HG02885 (cell line): ENCODE measurements at regions not wholly inside any gene's neighbourhood (a gene's known extent, or its start where the extent isn't known, plus 50 kb on each side); places are given as distances from the start of the nearest gene placed in this dataset.

Source experiments
- ATAC-seq: cut with Tn5 transposase; IDR thresholded peaks from one replicate; pipeline ENCODE4 v1.9.1; 2021; ENCODE audit warnings: mild to moderate bottlenecking; ENCODE audit not compliant: unreplicated experiment, poor library complexity

DNA sequence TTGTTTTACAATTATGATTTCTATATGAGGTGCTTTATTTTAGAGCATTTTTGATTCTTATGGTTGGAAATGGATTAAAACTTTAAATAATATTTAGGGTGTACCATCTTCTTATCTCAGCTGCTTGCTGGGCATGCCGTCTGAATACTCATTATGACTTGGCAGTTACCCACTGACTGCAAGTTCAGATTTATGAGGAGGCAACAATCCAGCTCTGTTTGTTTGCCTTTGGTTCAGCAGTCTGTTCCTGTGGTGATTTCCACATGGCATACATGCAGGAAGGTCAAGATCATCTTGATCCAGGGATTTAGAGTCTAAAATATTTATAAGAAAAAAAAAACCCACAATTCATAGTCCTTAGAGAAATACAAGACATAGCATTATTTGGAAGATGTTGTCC is 1254.5 kb upstream of the NUDT12 start:
- ATAC-seq = no peak

DNA sequence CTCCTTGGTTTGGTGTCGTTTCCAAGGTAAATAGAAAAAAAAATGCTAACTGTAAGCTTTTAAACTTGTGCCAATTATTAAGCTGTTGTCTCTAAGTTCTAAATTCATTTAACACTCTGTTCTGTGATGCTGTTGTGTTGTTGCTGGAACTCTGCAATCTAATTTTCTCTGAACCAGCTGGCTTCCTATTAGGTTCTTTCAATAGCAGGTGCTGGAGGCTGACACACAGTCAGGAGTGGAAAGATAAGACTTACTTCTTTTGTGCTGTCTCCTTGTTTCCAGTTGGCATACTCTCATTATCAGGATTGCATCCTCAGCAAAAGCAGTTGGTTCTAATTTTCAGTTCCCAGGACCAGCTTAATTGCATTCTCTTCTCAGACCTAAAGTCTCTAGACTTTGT is 1252.6 kb upstream of the NUDT12 start:
- no peak for ATAC-seq

- ATAC-seq = peak; percentile 51
Observed at GRCh38 chr5:104800440-104801048, 1238.0 kb upstream of the NUDT12 start.

DNA sequence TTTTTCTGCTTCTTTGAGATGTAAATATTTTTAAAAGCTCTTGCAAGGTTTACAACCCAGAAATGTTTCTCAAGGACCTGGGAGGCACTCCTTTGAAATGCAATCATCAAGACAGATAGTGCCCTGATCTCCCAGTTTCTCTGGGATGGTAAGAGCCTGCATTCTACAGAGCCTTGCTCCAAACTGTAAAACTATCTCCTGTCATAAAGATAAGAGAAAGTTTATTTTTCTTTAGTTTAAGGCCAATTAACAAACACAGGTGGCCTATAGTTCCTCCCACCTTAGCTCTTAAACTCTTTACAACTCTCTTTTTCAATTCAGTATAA is 1231.1 kb upstream of the NUDT12 start:
- no peak for ATAC-seq

GRCh38 chr5:104793031-104793754 is 1230.6 kb upstream of the NUDT12 start:
- no peak for ATAC-seq

DNA sequence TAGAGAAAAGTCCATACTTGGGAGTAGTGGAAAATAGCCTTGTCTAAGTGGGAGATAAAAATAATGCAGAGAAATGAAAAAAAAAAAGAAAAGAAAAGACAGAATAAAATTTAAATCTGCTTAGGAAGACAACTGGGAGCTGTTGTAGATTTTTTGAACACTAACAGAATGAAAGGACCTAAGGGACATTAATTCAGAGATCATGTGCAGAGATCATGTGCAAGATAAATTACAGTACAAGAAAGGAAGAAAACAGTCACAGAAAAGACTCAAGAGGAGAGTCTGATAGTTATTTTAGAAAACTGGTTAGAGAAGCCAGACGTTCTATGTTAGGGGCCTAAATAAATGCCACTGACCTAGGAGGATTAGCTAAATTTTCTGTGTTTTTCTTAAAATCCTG is 1226.8 kb upstream of the NUDT12 start:
- ATAC-seq = no peak

- no peak for ATAC-seq
Observed at GRCh38 chr5:104785097-104785496, 1222.5 kb upstream of the NUDT12 start.

DNA sequence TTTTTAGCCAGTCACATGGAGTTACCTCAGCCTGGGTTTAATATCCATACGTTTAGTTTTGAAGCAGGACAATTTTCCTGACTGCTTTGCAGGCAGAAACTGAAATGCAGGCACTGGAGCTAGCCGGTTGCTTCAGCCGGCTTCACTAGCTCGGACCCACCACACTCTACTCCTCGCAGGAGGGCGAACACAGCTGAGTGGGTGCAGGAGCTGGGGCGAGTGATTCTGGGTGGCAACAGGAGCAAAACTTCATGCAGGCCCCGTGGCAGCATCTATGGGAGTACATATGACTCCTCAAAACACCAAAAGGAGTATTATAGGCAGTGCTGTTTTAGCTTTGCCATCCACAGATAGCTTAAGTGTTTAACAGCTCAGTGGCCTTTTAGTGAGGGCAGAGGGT is 1211.8 kb upstream of the NUDT12 start:
- ATAC-seq = no peak

DNA sequence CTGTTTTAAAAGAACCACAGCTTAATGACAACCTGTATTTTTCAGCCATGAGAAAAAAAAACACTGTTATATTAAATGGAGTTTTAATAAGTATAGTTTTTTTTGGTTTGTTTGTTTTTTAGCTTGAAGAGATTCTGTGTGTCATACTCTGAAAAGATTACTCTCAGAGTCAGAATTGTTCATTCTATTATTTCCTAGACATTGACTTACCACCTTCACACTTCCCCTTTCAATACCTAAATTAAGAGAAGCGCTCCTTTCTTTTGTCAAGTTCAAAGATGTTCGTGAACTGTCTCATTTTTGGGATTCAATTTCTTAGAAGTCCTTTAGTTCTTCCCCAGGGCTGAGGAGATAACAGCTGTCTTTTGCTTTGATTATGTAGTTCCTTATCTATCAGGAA is 1201.6 kb upstream of the NUDT12 start:
- no peak for ATAC-seq

- no peak for ATAC-seq
Observed at GRCh38 chr5:104763216-104763615, 1200.6 kb upstream of the NUDT12 start.

- no peak for ATAC-seq
Observed at GRCh38 chr5:104757915-104758314, 1195.3 kb upstream of the NUDT12 start.

GRCh38 chr5:104755806-104756205 is 1193.2 kb upstream of the NUDT12 start:
- ATAC-seq = no peak

DNA sequence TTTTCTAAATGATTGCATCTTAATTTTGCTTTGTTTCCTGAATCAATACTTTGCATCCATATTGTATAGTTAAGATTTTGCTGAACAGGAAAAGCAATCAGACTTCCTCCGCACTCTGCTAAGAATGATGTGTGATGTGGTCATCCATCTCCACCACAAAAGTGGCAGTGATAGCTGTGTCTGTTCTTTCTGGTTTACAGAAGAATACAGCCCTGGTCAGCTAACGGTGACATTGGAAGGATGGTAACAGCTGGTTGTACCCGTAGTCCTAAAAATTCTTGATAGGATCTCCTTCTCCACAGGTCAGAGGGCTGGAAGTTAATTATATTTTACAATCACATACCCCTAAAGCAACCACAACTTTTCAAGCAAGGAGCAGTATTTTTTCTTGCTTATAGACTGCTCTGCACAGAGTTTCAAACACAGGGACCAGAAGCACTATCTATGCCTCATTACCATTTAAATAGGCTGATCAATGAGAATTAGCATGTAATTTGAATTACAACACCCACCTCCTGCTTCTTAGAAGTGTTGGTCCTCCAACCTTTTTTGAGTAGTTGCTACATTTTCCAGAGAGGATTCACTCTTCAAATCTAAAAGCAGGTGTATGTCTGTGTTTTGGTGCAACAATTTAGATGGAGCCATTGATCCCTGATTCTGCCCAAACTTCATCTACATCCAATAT is 1191.9 kb upstream of the NUDT12 start:
- ATAC-seq = no peak

GRCh38 chr5:104751969-104752368 is 1189.4 kb upstream of the NUDT12 start:
- ATAC-seq = no peak

DNA sequence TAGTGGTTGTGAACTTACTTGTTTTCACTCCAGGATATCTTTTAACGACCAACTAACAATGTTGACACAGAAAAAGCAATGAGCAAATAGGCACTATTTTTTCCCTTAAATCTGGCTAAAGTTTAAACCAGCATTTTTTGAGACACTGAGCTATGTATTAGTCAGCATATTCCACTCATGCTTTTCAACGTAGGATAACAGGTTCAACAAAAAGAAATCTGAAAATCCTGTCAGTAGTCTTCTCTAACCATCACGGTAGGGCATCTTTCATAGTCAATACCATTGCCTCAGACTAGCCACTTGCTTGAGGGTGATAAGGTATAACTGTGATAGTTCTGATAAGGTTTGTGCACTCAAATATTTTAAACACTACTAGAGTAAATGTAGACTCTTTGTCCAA is 1177.3 kb upstream of the NUDT12 start:
- no peak for ATAC-seq

DNA sequence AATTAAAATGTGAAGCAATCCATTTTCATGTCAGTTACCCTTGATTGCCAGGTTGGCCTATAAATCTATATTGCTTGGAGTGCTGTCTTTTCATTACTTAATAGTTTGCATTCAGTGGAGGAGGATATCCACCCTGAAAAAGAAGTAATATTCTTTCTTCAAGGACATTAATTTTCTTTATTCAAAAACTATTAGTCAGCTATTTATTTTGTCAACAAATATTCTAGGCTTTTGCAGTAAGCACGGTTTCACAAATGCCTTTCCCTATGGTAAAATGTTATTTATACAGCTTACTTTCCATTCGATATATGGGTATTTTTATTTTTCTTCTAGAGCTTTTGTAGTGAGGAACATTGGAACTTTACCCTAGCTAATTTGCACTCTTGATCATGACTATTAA is 1176.9 kb upstream of the NUDT12 start:
- no peak for ATAC-seq

GRCh38 chr5:104736073-104736472 is 1173.5 kb upstream of the NUDT12 start:
- no peak for ATAC-seq

DNA sequence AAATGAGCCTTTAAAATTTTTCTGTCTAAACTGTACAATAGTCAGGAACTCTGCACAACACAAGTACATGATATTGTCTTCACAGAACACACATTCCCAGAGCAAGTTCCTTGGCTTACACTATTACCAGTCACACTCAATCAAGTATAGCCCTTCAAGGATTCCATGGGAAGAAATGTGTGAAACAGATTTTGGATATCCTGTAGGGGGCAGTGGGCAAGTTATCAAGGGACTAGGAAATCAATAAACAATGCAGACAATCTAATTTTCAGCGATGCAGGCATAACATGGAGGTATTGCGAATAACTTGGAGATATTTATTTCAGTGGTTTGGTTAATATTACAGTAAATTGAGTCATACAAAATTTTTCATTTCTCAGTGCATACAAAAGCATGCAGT is 1171.5 kb upstream of the NUDT12 start:
- ATAC-seq = no peak

DNA sequence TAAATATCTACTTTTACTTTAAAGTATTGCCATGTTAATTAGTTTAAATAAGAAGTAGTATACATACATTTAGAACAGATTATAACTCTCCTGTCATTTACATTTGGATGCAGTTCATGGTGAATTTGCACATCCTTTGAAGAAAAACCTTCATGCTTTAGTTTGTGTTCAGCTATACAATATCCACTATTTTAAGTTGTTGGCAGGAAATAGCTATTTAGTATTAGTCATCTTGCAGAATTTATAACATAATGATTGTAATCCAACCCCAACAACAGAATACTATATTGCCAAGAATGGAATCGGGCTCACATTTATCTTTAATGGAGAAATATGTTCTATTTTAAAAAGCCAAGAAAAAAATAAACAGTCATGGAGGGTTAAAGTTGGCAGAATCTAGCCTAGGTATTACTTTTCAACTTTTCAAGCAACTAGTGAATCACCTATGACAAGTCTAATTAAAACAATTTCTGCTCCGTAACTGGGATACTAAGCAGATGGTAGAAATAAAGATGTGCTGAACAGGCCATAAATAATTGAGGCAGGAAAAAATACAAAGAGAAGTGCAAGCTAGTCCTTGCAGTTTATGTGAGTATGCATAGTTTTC is 1170.6 kb upstream of the NUDT12 start:
- no peak for ATAC-seq

DNA sequence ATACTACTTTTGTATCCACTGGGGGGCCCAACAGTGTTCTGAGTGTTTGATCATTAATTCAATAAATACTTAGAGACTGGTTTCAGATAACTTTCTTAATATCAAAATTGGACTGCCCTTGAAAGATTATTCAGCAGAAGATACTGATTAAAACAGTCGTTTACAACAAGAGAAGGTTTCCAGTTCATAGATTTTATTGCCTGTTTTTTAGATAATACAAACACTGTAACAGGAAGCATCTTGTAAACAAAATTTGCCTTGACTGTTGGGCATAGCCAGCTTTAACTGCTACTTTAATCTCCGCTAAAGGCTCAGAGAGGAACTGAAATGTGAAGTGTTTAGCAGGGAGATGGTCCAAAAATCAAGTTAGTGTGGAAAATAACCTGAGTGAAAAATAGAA is 1168.7 kb upstream of the NUDT12 start:
- ATAC-seq = no peak

GRCh38 chr5:104708027-104708426 is 1145.4 kb upstream of the NUDT12 start:
- ATAC-seq = no peak
